Pancreas (tissue), 10 donors: ENCODE measurements at regions not wholly inside any gene's neighbourhood (a gene's known extent, or its start where the extent isn't known, plus 50 kb on each side); places are given as distances from the start of the nearest gene placed in this dataset.

ENCODE experiments used
- ATAC-seq, 4 donors: fragments of 200-7000 bp; cut with Tn5 transposase; one replicate each; pipeline versions ENCODE4 v1.8.0 to v1.9.1; 2020; ENCODE audit warnings: mild to moderate bottlenecking in 4 of 4, moderate library complexity in 4 of 4
- DNase-seq, 6 donors: peaks; one replicate each; pipeline ENCODE4 v3.0.0-alpha.2; 2020
- FAIRE-seq: peaks from 2 replicates; lab custom pipeline; 2012; peaks lifted over from hg19 to GRCh38; lab: Jason Lieb, UNC
- H3K27ac ChIP-seq, 4 donors: fragments of 200-600 bp; sonication (generic); 1 replicate in 3 of 4; 2 replicates in 1 of 4; pipeline versions ENCODE4 v1.5.0 to v1.8.0; 2020
- H3K27me3 ChIP-seq, 4 donors: fragments of 200-600 bp; one replicate each; pipeline ENCODE4 v1.8.0; 2021
- H3K36me3 ChIP-seq, 3 donors: fragments of 200-600 bp; sonication (generic) in 1 of 3; one replicate each; pipeline versions ENCODE4 v1.5.0 to v1.8.0; 2020 to 2021
- H3K4me1 ChIP-seq, 3 donors: fragments of 200-600 bp; one replicate each; pipeline ENCODE4 v1.8.0; 2021
- H3K4me3 ChIP-seq, 4 donors: fragments of 200-600 bp; sonication (generic) in 2 of 4; one replicate each; pipeline versions ENCODE4 v1.5.0 to v1.8.0; 2020 to 2021
- H3K9me3 ChIP-seq, 4 donors: fragments of 200-600 bp; one replicate each; pipeline ENCODE4 v1.8.0; 2021
- CTCF ChIP-seq, 4 donors: fragments of 200-600 bp; sonication (generic) in 3 of 4; IDR thresholded peaks; one replicate each; pipeline versions ENCODE4 v1.5.0 to v1.8.0; 2021; ENCODE audit warnings: antibody characterized with exemption in 4 of 4
- WGBS, 2 donors: extraction: QIAGEN DNeasy Blood & Tissue Kit; methylation state at CpG; one replicate each; pipeline ENCODE4 v1.1.7; 2013; 5-methylcytosine and 5-hydroxymethylcytosine counted together
- intact Hi-C, 3 donors: fragments of 100-400 bp; cut with DNase I; formaldehyde crosslinking; loops; one replicate each; pipeline versions ENCODE4 v1.11.1 to v1.14.2; 2022
- donor health status: healthy with polysubstance abuse.
- donor health status: DM: no; HTN: no; CAD: no; lungs with moderate emphysema.
- donor health status: DM: no; HTN: no; CAD: no.
- donor health status: control.
- donor health status: control.
- donor health status: Bipolar disorder and iron deficiency.
- donor health status: DM: yes; HTN: yes; CAD: no.
- donor health status: DM: no; HTN: no; CAD: no.
- donor health status: DM: no; HTN: no; CAD: no.
- donor health status: DM: yes; HTN: yes; CAD: no.

GRCh38 chr9:21546949-21547348 is 64.8 kb upstream of the IFNE start:
- FAIRE-seq, result no peak
- no peak for TF ChIP-seq CTCF (IDR thresholded peaks at IDR 0.05)
- H3K27ac ChIP-seq, result no peak overlapping the region
- peaks cover 0 to 9% (median 0%) of the 10 kb centered on the region in 4 donors for H3K27me3 ChIP-seq
- intact Hi-C loops, result no loop called here
- H3K36me3 ChIP-seq, result no peaks in the 10 kb centered on the region
- H3K4me1 ChIP-seq, result peaks cover 0 to 12% (median 5%) of the 10 kb centered on the region in 3 donors
- DNase-seq, result no peak
- no peak for ATAC-seq
- no peak overlapping the region for H3K4me3 ChIP-seq
- WGBS, 2 donors, result 55 to 75% methylated on average over 1 of the region's 1 CpG
- H3K9me3 ChIP-seq, result no peaks in the 10 kb centered on the region

GRCh38 chr9:21549251-21549765 is 67.2 kb upstream of the IFNE start:
- ATAC-seq (peak; percentile 88 to 98 (median 96)), DNase-seq (peak in 3 of 6 donors; percentile 35 to 59 (median 41)), FAIRE-seq (no peak)
- Histone ChIP-seq H3K4me1 (peaks cover 0 to 5% (median 4%) of the 10 kb centered on the region in 3 donors), H3K36me3 (no peaks in the 10 kb centered on the region), H3K27ac (no peak overlapping the region), H3K9me3 (no peaks in the 10 kb centered on the region), H3K27me3 (peaks cover 0 to 19% (median 0%) of the 10 kb centered on the region in 4 donors), H3K4me3 (no peak overlapping the region)
- WGBS, 2 donors, result 24 to 27% methylated on average over 9 of the region's 9 CpGs
- no peak for TF ChIP-seq CTCF (IDR thresholded peaks at IDR 0.05)
- intact Hi-C loops, result no loop called here

GRCh38 chr9:21549890-21550289 is 67.8 kb upstream of the IFNE start:
- 83 to 91% methylated on average over 4 of the region's 4 CpGs for WGBS, 2 donors
- H3K4me1 ChIP-seq, result peaks cover 0 to 5% (median 4%) of the 10 kb centered on the region in 3 donors
- H3K27me3 ChIP-seq, result peaks cover 0 to 24% (median 0%) of the 10 kb centered on the region in 4 donors
- DNase-seq (no peak), ATAC-seq (no peak), FAIRE-seq (no peak)
- no peaks in the 10 kb centered on the region for H3K9me3 ChIP-seq
- intact Hi-C loops, result no loop called here
- H3K27ac ChIP-seq, result no peak overlapping the region
- TF ChIP-seq CTCF (IDR thresholded peaks at IDR 0.05), result no peak
- no peak overlapping the region for H3K4me3 ChIP-seq
- H3K36me3 ChIP-seq, result no peaks in the 10 kb centered on the region

- ATAC-seq, result no peak
- Histone ChIP-seq H3K36me3 (no peaks in the 10 kb centered on the region), H3K4me1 (peaks cover 0 to 5% (median 4%) of the 10 kb centered on the region in 3 donors), H3K4me3 (no peak overlapping the region), H3K27me3 (peaks cover 0 to 27% (median 4%) of the 10 kb centered on the region in 4 donors), H3K27ac (no peak overlapping the region), H3K9me3 (no peaks in the 10 kb centered on the region)
- no peak for FAIRE-seq
- 84 to 92% methylated on average over 2 of the region's 2 CpGs for WGBS, 2 donors
- no peak for TF ChIP-seq CTCF (IDR thresholded peaks at IDR 0.05)
- intact Hi-C loops, result no loop called here
- DNase-seq, result no peak
These were observed 68.3 kb upstream of the IFNE start for GRCh38 chr9:21550392-21550791.

- intact Hi-C loops, result no loop called here
- no peaks in the 10 kb centered on the region for H3K9me3 ChIP-seq
- H3K4me3 ChIP-seq, result no peak overlapping the region
- WGBS, 2 donors, result 47 to 55% methylated on average over 2 of the region's 2 CpGs
- ATAC-seq (no peak), DNase-seq (no peak), FAIRE-seq (no peak)
- peaks cover 0 to 32% (median 13%) of the 10 kb centered on the region in 4 donors for H3K27me3 ChIP-seq
- no peak for TF ChIP-seq CTCF (IDR thresholded peaks at IDR 0.05)
- no peaks in the 10 kb centered on the region for H3K36me3 ChIP-seq
- H3K27ac ChIP-seq, result no peak overlapping the region
- peaks cover 0 to 5% (median 4%) of the 10 kb centered on the region in 3 donors for H3K4me1 ChIP-seq
These were observed 69.3 kb upstream of the IFNE start for GRCh38 chr9:21551401-21551800.
